GM12891 (cell line): ENCODE measurements at regions not wholly inside any gene's neighbourhood (a gene's known extent, or its start where the extent isn't known, plus 50 kb on each side); places are given as distances from the start of the nearest gene placed in this dataset.

Experiments used
- PAX5 ChIP-seq: IDR thresholded peaks from 2 replicates; pipeline ENCODE4 v1.6.1; 2011; ENCODE audit warnings: low read length, moderate library complexity, mild to moderate bottlenecking; ENCODE audit not compliant: insufficient read depth, severe bottlenecking
- POLR2A ChIP-seq: IDR thresholded peaks from 2 replicates; pipeline ENCODE4 v1.6.1; 2011; ENCODE audit warnings: low read depth, low read length, control low read depth
- POLR2AphosphoS5 ChIP-seq: IDR thresholded peaks from 2 replicates; pipeline ENCODE4 v1.6.1; 2011; ENCODE audit warnings: low read depth, low read length, control low read depth
- POU2F2 ChIP-seq: IDR thresholded peaks from 2 replicates; pipeline ENCODE4 v1.6.1; 2011; ENCODE audit warnings: low read depth, mild to moderate bottlenecking, control low read depth, low read length, moderate library complexity
- SPI1 ChIP-seq: IDR thresholded peaks from 2 replicates; pipeline ENCODE4 v1.6.1; 2011; ENCODE audit warnings: low read depth, low read length, control low read depth
- TAF1 ChIP-seq: IDR thresholded peaks from 2 replicates; pipeline ENCODE4 v1.6.1; 2011; ENCODE audit warnings: low read depth, low read length, control low read depth

GRCh38 chr6:149127212-149127611 lies 190.3 kb upstream of the TAB2 start:
- TF ChIP-seq POLR2A (no peak), POLR2AphosphoS5 (no peak), POU2F2 (no peak), TAF1 (no peak), SPI1 (no peak), PAX5 (no peak)
